Keratinocyte (primary cell): ENCODE measurements at regions not wholly inside any gene's neighbourhood (a gene's known extent, or its start where the extent isn't known, plus 50 kb on each side); places are given as distances from the start of the nearest gene placed in this dataset.

Source experiments
- DNase-seq: peaks from one replicate; pipeline ENCODE4 v3.0.0-alpha.2; 2011; ENCODE audit warnings: low read depth, missing footprints, low spot score
- FAIRE-seq: peaks from 2 replicates; lab custom pipeline; 2011; peaks lifted over from hg19 to GRCh38; lab: Jason Lieb, UNC
- H2AFZ ChIP-seq: 2 replicates; pipeline ENCODE4 v1.6.0; 2012; ENCODE audit warnings: low read length, control low read depth, inconsistent platforms; ENCODE audit not compliant: control insufficient read depth
- H3K27ac ChIP-seq: 2 replicates; pipeline ENCODE4 v1.5.1; 2011; ENCODE audit warnings: low read length; ENCODE audit not compliant: control insufficient read depth, insufficient read depth
- H3K27me3 ChIP-seq: 3 replicates; pipeline ENCODE4 v1.6.0; 2011; ENCODE audit warnings: low read length; ENCODE audit not compliant: control insufficient read depth, insufficient read depth; ENCODE audit errors: extremely low read depth
- H3K36me3 ChIP-seq, 2 experiments: 2 replicates in 1 of 2; 3 replicates in 1 of 2; pipeline ENCODE4 v1.5.1; 2011; ENCODE audit warnings: low read length in 2 of 2, mild to moderate bottlenecking in 1 of 2; ENCODE audit not compliant: control insufficient read depth in 2 of 2, insufficient read depth in 2 of 2; ENCODE audit errors: extremely low read depth in 1 of 2
- H3K4me1 ChIP-seq: 3 replicates; pipeline ENCODE4 v1.5.1; 2011; ENCODE audit warnings: low read length; ENCODE audit not compliant: control insufficient read depth, insufficient read depth; ENCODE audit errors: extremely low read depth
- H3K4me2 ChIP-seq: 3 replicates; pipeline ENCODE4 v1.6.0; 2011; ENCODE audit warnings: low read depth, low read length; ENCODE audit not compliant: control insufficient read depth, insufficient read depth; ENCODE audit errors: extremely low read depth
- H3K4me3 ChIP-seq, 3 experiments: fragments of 200-600 bp in 1 of 3; sonication (generic) in 1 of 3; 2 replicates in 2 of 3; 3 replicates in 1 of 3; pipeline ENCODE4 v1.5.1; 2011 to 2016; ENCODE audit warnings: low read length in 3 of 3, mild to moderate bottlenecking in 3 of 3, control low read depth in 2 of 3, inconsistent platforms in 1 of 3, low read depth in 1 of 3, mixed read lengths in 1 of 3, mixed run types in 1 of 3, moderate library complexity in 1 of 3; ENCODE audit not compliant: control insufficient read depth in 2 of 3, insufficient read depth in 2 of 3; ENCODE audit errors: extremely low read depth in 1 of 3
- H3K79me2 ChIP-seq: 2 replicates; pipeline ENCODE4 v1.6.0; 2012; ENCODE audit warnings: low read length; ENCODE audit not compliant: control insufficient read depth, insufficient read depth
- H3K9ac ChIP-seq: 3 replicates; pipeline ENCODE4 v1.6.0; 2011; ENCODE audit warnings: low read length; ENCODE audit not compliant: control insufficient read depth, insufficient read depth; ENCODE audit errors: extremely low read depth
- H3K9me1 ChIP-seq: 3 replicates; pipeline ENCODE4 v1.6.0; 2011; ENCODE audit warnings: low read length; ENCODE audit not compliant: control insufficient read depth, insufficient read depth; ENCODE audit errors: extremely low read depth
- H3K9me3 ChIP-seq: 2 replicates; pipeline ENCODE4 v1.5.1; 2012; ENCODE audit warnings: low read depth, low read length; ENCODE audit not compliant: control insufficient read depth
- H4K20me1 ChIP-seq: 3 replicates; pipeline ENCODE4 v1.6.0; 2011; ENCODE audit warnings: low read length; ENCODE audit not compliant: control insufficient read depth, insufficient read depth; ENCODE audit errors: extremely low read depth
- CTCF ChIP-seq, 3 experiments: IDR thresholded peaks in 1 of 3; conservative IDR thresholded peaks in 1 of 3; optimal IDR thresholded peaks in 1 of 3; 2 replicates in 2 of 3; 3 replicates in 1 of 3; pipeline versions ENCODE3 to v1.5.1; 2011; ENCODE audit warnings: low read length in 3 of 3, mild to moderate bottlenecking in 3 of 3, moderate library complexity in 2 of 3, control low read depth in 1 of 3, inconsistent platforms in 1 of 3; ENCODE audit not compliant: insufficient read depth in 2 of 3; ENCODE audit errors: extremely low read depth in 1 of 3
- EZH2 ChIP-seq: IDR thresholded peaks from one replicate; pipeline ENCODE4 v1.6.1; 2012; ENCODE audit warnings: inconsistent platforms, mild to moderate bottlenecking, low read length, moderate library complexity
- dilution Hi-C: fragments of 300-500 bp; cut with MboI; formaldehyde crosslinking; loops from one replicate; pipeline ENCODE4 v1.7.0; 2020; ENCODE audit warnings: low sequenced_read_pairs; ENCODE audit not compliant: extremely low pct_ligation_motif_present

GRCh38 chr1:199937161-199937560 lies 90.3 kb upstream of the NR5A2 start:
- Histone ChIP-seq H3K79me2 (no peaks in the 10 kb centered on the region), H3K4me2 (no peak overlapping the region), H3K9ac (no peak overlapping the region), H3K27ac (no peak overlapping the region), H3K27me3 (peaks cover 3% of the 10 kb centered on the region), H2AFZ (no peak overlapping the region), H3K9me3 (no peaks in the 10 kb centered on the region), H3K9me1 (no peaks in the 10 kb centered on the region), H3K4me3 (no peak overlapping the region), H4K20me1 (no peaks in the 10 kb centered on the region), H3K36me3 (no peaks in the 10 kb centered on the region), H3K4me1 (no peaks in the 10 kb centered on the region)
- dilution Hi-C loops: no loop called here
- no peak for FAIRE-seq
- no peak for DNase-seq
- TF ChIP-seq CTCF (optimal IDR thresholded peaks at IDR 0.05 in 1 of 3, IDR thresholded peaks at IDR 0.05 in 1 of 3, conservative IDR thresholded peaks at IDR 0.05 in 1 of 3; ENCODE audit: extremely low read depth in 1 of 3, insufficient read depth in 2 of 3, low read length in 3 of 3) (no peak), EZH2 (no peak)

DNA sequence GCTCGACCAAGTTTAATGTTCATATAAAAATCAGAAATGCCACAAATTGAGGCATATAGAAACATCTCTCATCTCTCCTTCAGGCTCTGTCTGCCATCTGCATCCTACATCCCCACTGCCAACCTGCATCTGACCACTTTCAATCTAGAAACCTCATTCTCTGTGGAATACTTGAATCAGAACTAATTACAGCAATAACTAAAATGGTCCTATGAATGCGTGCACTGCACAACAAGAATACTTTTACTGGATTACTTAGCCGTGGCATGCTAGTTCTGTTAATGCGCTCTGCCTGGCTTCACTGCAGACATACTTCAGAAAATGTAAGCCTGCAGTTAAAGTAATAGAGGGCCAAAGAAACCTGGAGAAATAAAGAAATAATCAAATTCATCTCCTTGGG lies 89.8 kb upstream of the NR5A2 start:
- H3K9me3 ChIP-seq: no peaks in the 10 kb centered on the region
- TF ChIP-seq CTCF (optimal IDR thresholded peaks at IDR 0.05 in 1 of 3, IDR thresholded peaks at IDR 0.05 in 1 of 3, conservative IDR thresholded peaks at IDR 0.05 in 1 of 3; ENCODE audit: extremely low read depth in 1 of 3, insufficient read depth in 2 of 3, low read length in 3 of 3): no peak
- no peak for TF ChIP-seq EZH2
- no peaks in the 10 kb centered on the region for H3K9me1 ChIP-seq
- no peaks in the 10 kb centered on the region for H3K79me2 ChIP-seq
- H3K36me3 ChIP-seq: no peaks in the 10 kb centered on the region
- H3K4me3 ChIP-seq: no peak overlapping the region
- H2AFZ ChIP-seq: no peak overlapping the region
- no peak overlapping the region for H3K27ac ChIP-seq
- FAIRE-seq (no peak), DNase-seq (no peak)
- no peak overlapping the region for H3K4me2 ChIP-seq
- no peaks in the 10 kb centered on the region for H4K20me1 ChIP-seq
- no peaks in the 10 kb centered on the region for H3K4me1 ChIP-seq
- dilution Hi-C loops: no loop called here
- peaks cover 3% of the 10 kb centered on the region for H3K27me3 ChIP-seq
- H3K9ac ChIP-seq: no peak overlapping the region
